Stimulated activated CD8-positive, alpha-beta memory T cell treated with anti-CD3 and anti-CD28 coated beads, Interleukin-12 subunit alpha, Interleukin-12 subunit beta, amount 100 ng/mL, for 24 hours (primary cell): ENCODE measurements at regions not wholly inside any gene's neighbourhood (a gene's known extent, or its start where the extent isn't known, plus 50 kb on each side); places are given as distances from the start of the nearest gene placed in this dataset.
"Not testable (repeated sequence)": the region's sequence is repeated elsewhere in the genome, so short reads cannot be mapped to it uniquely, and the experiment has no call there.

Experiments
- DNase-seq: peaks from one replicate; pipeline ENCODE4 v3.0.0-alpha.2; 2020; ENCODE audit errors: extremely low read depth

DNA sequence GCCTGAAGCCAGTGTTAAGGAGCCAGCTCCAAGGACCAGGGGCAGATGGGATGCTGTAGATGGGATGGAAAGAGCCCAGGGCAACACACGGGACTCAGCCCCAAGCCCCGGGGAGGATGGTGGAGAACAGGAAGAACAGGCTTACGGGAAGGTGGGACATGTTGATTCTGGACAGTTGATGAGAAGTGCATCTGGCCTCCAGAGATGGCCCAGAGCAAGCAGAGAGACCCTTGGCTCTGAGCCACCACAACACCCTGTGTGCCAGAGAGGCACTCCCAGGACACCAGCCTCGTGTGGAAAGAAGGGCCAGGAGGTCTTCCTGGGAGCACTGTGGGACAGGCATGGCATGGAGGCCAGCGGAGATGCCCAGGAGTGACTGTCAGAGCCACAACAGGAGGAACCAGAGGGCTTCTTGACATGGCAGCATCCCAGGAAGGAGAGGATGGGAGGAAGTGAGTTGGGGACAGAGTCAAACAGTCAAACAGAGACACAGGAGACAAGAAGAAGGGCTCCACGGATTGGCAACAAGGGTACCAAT is 156.3 kb upstream of the MVB12B start:
- DNase-seq: no peak

DNA sequence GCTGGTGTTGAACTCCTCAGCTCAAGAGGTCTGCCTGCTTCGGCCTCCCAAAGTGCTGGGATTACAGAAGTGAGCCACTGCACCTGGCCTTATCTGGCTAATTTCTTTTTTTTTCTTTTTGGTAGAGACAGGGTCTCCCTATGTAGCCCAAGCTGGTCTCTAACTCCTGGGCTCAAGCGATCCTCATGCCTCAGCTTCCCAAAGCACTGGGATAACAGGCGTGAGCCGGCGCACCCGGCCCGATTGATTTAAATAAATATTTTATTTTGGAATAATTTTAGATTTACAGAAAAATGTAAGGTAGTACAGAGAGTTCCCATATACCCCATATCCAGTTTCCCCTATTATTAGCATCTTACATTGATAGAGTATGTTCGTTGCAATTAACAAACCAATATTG is 155.0 kb upstream of the MVB12B start:
- no peak for DNase-seq

DNA sequence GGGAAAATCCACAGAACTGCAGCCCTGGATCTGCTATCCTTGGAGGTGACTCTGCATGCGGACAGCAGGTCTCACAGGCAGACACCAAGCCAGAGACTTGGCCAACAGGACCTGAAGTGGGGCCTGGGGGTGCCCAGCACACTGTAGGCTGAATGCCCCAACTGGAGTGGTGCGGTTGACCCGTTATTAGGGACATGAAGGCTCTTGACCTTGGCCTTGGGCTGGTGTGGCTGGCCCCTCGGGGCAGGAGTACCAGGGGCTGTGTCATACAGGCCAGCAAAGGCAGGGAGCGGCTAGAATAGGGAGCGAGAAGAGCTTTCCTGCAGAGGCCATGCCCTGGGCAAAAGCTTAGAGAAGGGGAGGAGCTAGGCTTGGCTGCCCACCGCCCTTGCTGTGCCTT is 153.2 kb upstream of the MVB12B start:
- DNase-seq: no peak

DNA sequence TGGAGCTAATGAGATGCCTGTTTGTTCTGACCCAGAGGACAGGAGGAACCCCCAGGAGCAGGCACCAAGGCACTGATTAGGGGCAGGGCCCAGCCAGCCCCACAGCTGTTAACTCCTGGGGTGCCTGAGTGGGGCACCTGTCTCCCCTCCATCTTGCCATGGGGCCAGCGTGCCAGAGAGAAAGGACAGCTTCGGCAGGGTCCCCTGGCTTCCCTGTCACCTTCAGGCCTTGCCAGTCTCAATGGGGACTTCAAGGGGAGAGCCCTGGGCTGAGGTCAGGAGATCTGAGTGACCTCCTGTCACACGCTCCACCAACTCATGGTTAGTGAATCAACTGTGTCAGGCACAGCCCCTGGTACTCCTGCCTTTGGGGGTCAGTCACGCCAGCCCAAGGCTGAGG is 152.7 kb upstream of the MVB12B start:
- no peak for DNase-seq

DNA sequence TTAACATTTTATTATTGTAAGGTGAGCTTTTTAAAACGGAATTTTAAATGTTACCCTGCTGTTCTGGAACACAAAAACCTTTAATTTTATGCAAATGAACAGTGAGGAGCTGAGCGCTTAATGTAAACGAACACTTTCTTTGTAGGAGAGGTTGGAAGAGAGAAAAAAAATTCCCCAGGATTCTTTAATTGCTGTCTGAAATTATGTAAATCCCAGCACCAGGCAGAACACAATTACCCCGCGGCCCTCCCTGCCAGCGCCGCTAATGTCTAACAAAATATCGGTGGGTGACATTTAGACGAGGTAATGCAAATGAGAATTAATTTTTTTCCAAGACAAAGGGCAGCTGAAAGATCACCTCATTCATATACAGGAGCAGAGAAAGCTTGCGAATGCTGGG is 143.4 kb upstream of the MVB12B start:
- DNase-seq: no peak

DNA sequence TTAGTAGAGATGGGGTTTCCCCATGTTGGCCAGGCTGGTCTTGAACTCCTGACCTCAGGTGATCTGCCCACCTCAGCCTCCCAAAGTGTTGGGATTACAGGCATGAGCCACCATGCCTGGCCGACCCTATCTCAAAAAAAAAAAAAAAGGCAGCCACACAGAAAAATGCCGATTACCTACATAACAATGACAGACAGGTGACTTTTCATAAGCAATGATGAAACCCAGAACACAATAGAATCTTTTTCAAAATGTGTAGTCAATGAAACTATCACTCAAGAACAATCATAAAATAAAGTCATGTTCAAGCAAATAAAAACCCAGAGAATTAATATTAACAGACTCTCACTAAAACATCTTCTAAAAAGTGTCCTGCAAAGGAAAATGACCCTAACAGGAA is 135.6 kb upstream of the MVB12B start:
- DNase-seq: not testable (repeated sequence)

DNA sequence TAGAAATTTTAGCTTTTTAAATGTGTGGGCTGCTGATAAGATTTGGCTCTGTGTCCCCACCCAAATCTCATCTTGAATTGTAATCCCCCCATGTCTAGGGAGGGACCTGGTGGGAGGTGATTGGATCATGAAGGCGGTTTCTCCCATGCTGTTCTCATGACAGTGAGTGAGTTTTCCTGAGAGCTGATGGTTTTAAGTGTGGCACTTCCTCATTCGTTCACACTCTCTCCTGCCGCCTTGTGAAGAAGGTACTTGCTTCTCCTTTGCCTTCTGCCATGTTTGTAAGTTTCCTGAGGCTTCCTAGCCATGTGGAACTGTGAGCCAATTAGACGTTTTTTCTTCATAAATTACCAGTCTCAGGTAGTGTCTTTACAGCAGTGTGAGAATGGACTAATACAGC is 127.8 kb upstream of the MVB12B start:
- no peak for DNase-seq

DNA sequence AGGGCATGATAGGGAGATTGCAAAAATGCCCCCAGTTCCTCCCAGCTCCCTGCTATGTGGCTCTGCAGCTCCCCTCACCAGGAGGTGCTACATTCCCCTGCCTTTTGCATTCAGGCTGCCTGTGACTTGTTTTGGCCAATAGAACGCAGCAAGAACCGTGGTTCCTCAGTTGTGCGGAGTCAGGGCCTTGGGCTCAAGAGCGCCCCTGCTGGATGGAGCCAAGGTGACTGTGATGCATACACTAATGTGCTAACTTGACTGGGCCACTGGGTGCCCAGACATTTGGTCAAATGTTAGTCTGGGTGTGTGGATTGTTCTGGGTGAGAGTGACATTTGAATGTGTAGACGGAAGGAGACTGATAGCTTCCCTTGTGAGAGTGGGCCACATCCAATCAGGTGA is 123.3 kb upstream of the MVB12B start:
- no peak for DNase-seq

DNA sequence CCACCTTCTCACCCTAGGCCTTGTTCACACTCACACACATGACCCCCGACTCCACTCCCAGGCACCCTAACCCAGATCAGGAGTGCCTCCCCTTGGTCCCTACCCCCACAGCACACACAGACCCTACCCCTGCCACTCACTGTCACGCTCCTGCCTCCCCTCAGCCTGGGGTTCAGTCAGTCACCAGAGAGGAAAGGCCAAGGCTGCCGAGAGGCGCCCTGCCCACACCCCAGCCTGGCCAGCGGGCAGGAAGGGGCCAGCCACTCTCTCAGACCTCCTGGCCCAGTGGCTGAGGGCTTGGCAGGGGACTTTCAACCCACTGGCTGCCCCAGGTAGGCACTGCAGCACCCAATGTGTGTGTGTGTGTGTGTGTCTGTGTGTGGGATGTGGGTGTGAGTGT is 122.4 kb upstream of the MVB12B start:
- no peak for DNase-seq

DNA sequence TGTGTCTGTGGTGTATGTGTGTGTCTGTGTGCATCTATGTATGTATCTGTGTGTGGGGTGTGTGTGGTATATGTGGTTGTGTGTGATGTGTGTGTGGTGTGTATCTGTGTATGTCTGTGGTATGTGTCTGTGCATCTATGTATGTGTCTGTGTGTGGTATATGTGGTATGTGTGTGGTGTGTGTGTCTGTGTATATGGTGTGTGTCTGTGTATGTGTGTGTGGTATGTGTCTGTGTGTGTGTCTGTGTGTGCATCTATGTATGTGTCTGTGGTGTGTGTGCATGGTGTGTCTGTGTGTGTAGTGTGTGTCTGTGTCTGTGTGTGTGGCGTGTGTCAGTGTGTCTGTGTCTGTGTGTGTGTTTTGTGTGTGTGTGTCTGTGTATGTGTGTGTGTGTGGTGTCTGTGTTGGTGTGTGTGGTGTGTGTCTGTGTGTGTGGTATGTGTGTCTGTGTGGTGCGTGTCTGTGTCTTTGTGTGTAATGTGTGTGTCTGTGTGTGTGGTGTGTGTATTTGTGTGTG is 121.9 kb upstream of the MVB12B start:
- DNase-seq: no peak

DNA sequence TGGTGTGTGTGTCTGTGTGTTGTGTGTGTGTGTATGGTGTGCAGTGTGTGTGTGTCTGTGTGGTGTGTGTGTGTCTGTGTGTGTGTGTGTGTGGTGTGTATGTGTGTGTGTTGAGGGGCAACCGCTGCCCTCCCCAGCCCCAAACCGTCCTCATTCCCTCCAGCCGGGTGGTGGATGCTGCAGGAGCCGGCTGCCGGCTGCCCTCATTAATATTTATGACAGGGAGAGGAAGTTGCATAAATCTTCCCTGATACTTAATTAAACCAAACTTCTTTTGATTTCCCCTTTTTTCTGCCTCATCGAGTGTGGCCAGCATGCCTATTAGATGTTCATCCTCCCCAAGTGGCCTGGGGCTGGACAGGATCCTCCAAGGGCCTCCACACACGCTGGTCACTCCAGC is 121.4 kb upstream of the MVB12B start:
- DNase-seq: no peak

DNA sequence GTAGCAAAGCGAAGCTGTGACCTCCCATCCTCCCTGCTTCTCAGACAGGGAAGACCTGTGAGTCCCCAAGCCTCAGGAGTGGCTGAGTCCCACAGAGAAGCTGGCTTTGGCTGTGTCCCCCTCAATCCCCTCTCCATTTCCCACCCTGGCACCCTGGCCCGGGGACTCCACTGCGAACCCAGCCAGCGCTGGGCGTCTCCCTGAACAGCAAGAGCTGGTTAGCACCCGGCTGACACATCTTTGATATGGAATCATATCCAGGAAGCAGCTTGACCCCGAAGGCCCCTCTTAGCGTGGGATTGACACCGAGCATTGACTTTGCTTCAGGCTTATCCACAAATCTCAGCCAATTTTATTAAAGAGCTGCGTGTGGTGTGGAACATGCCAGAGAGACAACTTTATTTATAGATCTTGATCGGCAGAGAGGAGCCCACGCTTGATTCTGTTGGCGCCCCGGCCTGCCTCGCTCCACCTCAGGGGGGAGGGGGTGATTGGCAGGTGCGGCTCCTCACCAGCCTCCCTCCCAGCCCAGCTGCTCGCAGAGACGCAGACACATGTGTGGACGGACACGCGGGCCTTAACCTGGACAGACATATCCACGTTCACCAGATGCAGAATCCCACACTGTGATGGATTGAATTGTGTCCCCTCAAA is 120.7 kb upstream of the MVB12B start:
- DNase-seq: no peak

DNA sequence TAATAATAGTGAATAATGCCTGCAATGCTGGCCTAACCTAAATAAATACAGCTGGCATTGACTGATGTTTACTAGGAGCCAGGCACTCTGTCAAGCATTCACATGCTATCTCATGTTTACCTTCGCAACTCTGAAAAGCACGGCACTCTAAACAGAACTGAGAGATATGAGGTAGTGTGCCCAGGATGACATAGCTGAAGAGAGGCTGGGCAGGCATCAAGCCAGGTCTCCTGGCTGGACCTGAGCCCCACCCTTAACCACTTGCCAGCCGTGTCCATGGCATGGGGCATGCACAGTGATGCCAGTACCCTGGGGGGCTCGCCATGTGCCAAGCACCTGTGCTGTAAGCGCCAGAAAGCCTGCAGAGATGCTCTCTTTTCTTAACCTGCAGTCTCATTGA is 119.4 kb upstream of the MVB12B start:
- no peak for DNase-seq

DNA sequence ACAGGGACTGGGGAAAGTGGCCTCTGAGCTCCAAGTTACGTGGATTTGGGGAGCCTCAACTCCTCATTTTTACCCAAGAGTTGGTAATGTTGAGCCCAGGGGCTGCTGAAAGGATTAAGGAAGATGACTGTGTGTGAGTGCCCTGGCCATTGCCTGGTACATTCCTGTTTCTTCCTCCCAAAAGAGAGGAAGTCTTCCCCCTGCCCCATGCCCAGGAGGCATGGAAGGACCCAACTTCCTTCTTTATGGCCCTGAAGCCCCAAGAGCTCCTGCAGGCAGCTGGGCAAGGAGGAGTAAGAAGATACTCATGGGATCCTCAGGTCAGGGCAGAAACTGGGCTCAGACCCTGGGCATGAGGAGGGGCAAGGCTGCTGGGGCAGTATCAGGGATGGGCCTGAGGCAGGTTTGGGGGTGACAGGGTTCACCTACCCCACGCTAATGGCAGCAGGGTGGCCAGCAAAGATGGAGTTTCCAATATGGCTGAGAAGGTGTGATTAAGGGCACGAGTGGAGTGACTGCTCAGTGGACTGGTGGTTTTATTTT is 118.3 kb upstream of the MVB12B start:
- DNase-seq: no peak

DNA sequence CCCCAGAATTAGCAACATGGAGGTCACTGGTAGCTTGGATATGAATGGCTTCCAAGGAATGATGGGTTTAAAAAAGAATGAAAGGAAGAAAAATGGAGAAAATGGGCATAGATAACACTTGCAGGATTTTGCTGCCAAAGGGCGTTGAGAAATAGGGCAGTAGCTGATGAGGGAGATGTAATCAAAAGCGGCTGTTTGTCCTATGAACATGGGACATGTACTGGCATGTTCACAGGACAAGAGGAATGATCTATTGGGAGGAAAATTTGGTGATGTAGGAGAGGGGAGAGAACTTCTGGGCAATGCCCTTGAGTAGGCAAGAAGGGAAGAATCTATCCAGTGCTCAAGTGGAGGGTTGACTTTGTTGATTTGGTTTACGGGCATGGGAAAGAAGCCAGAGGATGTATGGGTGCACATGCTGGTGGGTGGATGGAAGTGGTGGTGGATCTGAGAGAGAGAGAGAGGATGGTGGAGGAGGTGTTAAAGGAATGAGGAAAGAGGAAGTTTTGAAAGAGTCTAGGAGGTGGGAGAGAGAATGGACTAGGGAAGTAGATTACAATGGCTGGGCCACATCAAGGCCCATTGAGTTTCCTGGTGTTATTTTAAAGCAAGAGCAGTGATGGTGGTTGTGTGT is 115.1 kb upstream of the MVB12B start:
- DNase-seq: no peak

DNA sequence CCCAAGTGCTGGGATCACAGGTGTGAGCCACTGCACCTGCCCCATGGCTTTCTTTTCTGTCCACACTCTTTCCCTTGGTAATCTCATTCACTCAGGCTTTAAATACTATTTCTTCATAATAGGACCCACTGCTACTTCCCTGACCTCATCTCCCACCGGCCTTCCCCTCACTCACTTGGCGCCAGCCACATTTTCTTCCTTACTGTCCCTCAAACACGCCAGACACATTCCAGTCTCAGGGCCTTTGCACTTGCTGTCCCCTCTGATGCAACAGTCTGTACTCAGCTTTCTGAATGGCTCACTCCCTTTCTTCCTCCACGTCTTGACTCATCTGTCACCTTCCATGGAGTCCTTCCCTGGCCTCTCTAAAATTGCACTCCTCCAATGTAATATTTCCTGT is 111.1 kb upstream of the MVB12B start:
- DNase-seq: no peak

DNA sequence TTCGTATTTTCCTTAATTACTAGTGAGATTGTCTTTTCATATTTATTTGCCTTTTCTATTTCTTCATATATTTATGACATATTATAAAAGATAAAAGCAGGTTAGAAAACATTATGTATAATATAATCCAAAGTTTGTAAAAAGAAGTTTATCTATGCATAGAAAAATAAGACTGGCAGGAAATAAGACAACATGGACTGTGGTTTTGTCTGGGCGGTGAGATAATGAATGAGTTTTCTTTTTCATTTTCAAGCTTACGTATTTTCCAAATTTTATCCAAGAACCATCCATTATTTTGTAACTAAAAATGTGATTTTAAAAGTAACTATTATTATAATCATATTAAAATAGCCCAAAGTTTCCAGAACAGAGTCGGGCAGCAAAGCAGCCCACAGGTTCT is 109.8 kb upstream of the MVB12B start:
- no peak for DNase-seq

DNA sequence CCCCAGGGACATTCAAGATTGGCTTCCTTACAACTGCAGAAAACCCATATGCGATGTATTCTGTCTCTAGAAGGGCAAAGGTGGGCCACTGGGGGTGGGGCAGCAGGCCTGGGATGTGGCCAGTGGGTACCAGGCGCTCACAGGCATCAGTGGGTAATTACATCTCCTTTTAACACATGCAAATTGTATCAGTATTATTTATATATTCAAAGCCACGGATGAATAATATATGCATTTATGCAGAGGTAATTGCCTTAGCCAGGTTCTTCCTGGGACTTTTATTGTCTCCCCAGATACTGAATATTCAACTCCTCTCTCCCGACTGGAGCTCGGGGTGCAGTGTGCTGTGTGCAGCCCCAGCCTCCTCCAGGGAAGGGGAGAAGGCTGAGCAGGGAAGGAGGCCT is 109.4 kb upstream of the MVB12B start:
- no peak for DNase-seq

DNA sequence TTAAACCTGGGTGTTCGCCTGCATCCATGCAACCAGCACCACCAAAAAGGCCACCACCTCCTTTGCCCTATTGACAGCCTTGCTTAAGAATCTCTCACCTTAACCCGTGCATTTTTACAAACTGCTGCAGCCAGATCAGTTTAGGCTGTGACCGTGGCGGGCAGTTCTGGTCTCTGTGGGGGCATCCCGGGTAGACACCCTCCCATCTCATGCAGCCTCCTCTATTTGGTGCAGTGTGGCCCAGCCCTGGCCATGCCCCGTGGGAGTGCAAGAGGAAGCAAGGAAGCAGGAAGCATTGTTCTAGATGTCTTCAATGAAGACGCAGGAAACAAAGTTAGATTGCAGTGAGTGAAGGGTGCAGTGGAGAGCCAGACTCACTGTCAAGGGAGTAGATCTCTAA is 108.8 kb upstream of the MVB12B start:
- no peak for DNase-seq

DNA sequence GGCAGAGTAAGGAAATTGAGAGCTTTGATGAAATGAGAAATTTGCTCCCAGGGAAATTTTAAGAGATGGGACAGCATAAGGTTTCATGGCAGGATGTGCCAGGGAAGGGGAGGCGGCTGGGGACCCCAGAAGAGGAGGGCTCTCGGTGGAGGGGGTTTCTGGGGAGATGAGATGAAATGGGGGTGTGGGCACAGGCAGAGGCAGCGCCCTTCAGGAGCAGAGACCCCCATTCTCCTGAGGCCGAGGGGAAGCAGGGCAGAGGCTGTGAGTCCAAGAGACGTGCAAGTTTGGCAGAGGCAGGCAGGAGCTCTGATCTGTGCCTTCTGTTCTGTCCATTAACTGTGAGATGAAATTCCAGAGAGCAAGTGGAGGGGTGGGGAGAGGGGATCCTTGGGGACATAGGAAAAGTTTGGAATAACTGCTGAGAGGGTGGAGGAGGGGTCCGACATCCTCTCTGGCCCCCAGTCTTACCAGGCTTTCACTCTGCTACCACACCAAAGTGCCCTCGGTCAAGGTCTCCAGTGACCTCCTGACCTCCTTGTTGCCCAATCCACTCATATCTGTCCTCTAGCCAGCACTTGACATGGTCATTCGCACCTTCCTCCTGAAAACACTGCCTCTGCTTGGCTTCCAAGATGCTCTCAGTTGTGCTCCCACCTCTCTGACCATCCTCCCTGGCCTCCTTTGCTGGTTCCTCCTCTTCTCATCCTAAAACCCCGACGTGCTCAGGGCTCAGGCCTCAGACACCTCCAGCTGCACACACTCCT is 108.1 kb upstream of the MVB12B start:
- DNase-seq: no peak

DNA sequence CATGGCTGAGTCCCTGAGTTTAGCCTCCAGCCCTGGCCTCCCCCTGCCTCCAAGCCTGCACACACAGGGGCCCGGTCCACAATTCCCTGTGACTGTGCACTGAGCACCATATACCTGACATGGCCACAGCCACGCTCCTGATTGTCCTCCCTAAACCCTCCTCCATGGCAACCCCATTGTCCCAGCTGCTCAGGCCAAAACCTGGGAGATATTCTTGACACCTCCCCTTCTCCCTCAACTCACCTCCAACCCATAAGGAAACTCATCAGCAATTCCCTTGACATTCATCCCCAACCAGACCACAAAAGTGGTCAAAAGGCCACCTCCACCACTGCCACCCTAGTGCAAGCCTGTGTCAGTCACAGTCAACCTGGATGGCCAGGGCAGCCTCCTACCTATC is 107.5 kb upstream of the MVB12B start:
- no peak for DNase-seq

DNA sequence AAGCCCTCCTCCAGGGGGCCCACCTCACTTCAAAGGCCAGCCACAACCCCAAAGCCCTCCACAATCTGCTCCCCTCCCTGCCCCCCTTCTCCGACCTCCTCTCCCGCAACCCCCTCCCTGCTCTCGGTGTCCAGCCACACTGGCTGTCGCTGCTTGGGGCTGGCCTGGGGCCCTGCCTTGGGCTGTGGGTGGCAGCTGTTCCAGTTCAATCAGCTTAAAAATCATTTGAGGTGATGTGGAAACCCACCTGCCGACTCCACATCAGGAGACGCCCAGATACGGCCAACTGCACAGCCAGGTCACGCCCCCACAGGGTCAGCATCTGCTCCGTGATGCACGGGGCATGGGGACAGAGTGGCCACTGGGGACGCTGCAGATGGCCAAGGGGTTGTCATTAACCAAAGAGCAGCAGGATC is 107.0 kb upstream of the MVB12B start:
- no peak for DNase-seq

DNA sequence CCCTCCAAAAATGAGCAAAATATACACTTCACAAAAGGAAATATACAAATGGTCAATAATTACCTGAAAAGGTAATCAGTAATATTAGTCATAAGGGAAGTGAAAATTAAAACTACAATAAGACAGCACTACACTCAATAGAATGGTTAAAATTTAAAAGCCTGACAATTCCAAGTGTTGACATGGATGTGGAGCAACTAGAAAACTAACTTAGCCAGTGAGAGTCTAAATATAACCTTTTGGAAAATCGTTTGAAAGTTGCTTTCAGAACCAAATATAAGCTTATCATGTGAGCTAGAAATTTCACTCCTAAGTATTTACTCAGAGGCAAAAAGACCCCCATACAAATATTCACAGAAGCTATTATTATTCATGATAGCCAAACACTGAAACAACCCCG is 105.1 kb upstream of the MVB12B start:
- no peak for DNase-seq
